LNCAP (cell line): ENCODE measurements at regions not wholly inside any gene's neighbourhood (a gene's known extent, or its start where the extent isn't known, plus 50 kb on each side); places are given as distances from the start of the nearest gene placed in this dataset.

Experiments
- CTCF ChIP-seq: fragments of 450-650 bp; IDR thresholded peaks from 2 replicates; pipeline ENCODE4 v1.5.1; 2017; ENCODE audit warnings: mild to moderate bottlenecking

GRCh38 chr2:12212841-12213597 lies 466.6 kb downstream of the LPIN1 start:
- TF ChIP-seq CTCF: no peak

- TF ChIP-seq CTCF: no peak
These were observed 470.7 kb downstream of the LPIN1 start for GRCh38 chr2:12217175-12217574.

- no peak for TF ChIP-seq CTCF
These were observed 473.3 kb downstream of the LPIN1 start for GRCh38 chr2:12219761-12220160.

- no peak for TF ChIP-seq CTCF
These were observed 475.2 kb downstream of the LPIN1 start for GRCh38 chr2:12221584-12221983.

GRCh38 chr2:12222554-12222953 lies 476.1 kb downstream of the LPIN1 start:
- TF ChIP-seq CTCF: no peak

GRCh38 chr2:12223732-12224131 lies 477.3 kb downstream of the LPIN1 start:
- no peak for TF ChIP-seq CTCF

GRCh38 chr2:12226653-12227052 lies 480.2 kb downstream of the LPIN1 start:
- no peak for TF ChIP-seq CTCF
